GM18861 (cell line): ENCODE measurements at regions not wholly inside any gene's neighbourhood (a gene's known extent, or its start where the extent isn't known, plus 50 kb on each side); places are given as distances from the start of the nearest gene placed in this dataset.

Source experiments
- ATAC-seq: cut with Tn5 transposase; IDR thresholded peaks from one replicate; pipeline ENCODE4 v1.9.1; 2021; ENCODE audit not compliant: unreplicated experiment

GRCh38 chr1:229883504-229884200 is 183.4 kb upstream of the GALNT2 start:
- ATAC-seq: no peak

- ATAC-seq: no peak
Measured at GRCh38 chr1:229884765-229885164, 182.3 kb upstream of the GALNT2 start.

- ATAC-seq: no peak
Measured at GRCh38 chr1:229885568-229886495, 181.2 kb upstream of the GALNT2 start.

- no peak for ATAC-seq
Measured at GRCh38 chr1:229886636-229887035, 180.4 kb upstream of the GALNT2 start.

GRCh38 chr1:229887043-229887822 is 179.8 kb upstream of the GALNT2 start:
- no peak for ATAC-seq

- ATAC-seq: no peak
Measured at GRCh38 chr1:229888157-229888556, 178.9 kb upstream of the GALNT2 start.

GRCh38 chr1:229888561-229889001 is 178.5 kb upstream of the GALNT2 start:
- no peak for ATAC-seq

- ATAC-seq: no peak
Measured at GRCh38 chr1:229889031-229889517, 178.0 kb upstream of the GALNT2 start.

- ATAC-seq: no peak
Measured at GRCh38 chr1:229891227-229891626, 175.8 kb upstream of the GALNT2 start.

- ATAC-seq: no peak
Measured at GRCh38 chr1:229892515-229893117, 174.4 kb upstream of the GALNT2 start.

GRCh38 chr1:229893762-229894444 is 173.1 kb upstream of the GALNT2 start:
- no peak for ATAC-seq

GRCh38 chr1:229894532-229894931 is 172.5 kb upstream of the GALNT2 start:
- ATAC-seq: no peak

- no peak for ATAC-seq
Measured at GRCh38 chr1:229895605-229896004, 171.4 kb upstream of the GALNT2 start.

- no peak for ATAC-seq
Measured at GRCh38 chr1:229896306-229896705, 170.7 kb upstream of the GALNT2 start.

- ATAC-seq: no peak
Measured at GRCh38 chr1:229896861-229897260, 170.2 kb upstream of the GALNT2 start.

- no peak for ATAC-seq
Measured at GRCh38 chr1:229897501-229897900, 169.5 kb upstream of the GALNT2 start.

GRCh38 chr1:229900220-229900619 is 166.8 kb upstream of the GALNT2 start:
- ATAC-seq: no peak

GRCh38 chr1:229905031-229905545 is 161.9 kb upstream of the GALNT2 start:
- ATAC-seq: no peak

GRCh38 chr1:229905652-229906051 is 161.4 kb upstream of the GALNT2 start:
- no peak for ATAC-seq
